ENCODE measurements at regions not wholly inside any gene's neighbourhood (a gene's known extent, or its start where the extent isn't known, plus 50 kb on each side); places are given as distances from the start of the nearest gene placed in this dataset.
"Not testable (repeated sequence)": the region's sequence is repeated elsewhere in the genome, so short reads cannot be mapped to it uniquely, and the experiment has no call there.

DNA sequence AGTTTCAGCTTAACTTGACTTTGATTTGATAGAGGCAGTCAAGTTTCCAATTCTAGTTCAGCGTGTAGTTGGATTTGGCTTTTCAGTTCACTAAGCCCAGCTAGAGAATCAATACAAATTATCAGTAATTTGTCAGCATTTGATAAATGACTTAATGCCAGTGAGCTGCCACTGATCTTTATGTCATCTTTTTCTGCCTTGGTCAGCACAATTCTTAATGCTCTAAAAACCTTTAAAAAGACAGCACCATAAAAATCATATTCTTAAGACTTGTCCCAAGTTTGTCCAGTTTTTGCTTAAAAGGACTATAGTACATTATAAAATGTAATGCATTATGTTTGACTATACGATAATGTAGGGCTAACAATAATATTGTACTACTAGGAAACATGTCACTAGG, 920.5 kb downstream of the LRFN5 start:
- no peak for DNase-seq

DNA sequence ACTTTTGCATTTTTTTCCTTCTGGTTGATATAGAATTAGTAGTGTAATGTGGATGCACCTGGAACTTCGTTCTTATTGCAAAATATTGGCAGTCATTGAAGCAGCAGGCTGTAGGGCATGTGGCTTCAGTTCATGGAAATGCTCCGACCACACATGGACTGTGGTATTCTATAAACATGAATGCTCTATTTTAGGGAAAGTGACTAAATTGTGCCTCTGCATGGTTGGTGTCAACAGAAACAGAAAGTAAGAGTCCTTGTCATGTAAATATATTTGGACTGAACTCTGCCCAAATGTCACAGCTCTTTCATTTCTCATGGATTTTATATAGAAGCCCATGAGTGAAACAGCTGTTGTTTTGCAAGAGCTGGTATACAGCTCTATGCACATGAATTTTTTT, 917.0 kb downstream of the LRFN5 start:
- no peak for DNase-seq

- DNase-seq: no peak
These were observed 911.3 kb downstream of the LRFN5 start for GRCh38 chr14:42517806-42518500.

GRCh38 chr14:42513837-42514236, 907.2 kb downstream of the LRFN5 start:
- no peak for DNase-seq

DNA sequence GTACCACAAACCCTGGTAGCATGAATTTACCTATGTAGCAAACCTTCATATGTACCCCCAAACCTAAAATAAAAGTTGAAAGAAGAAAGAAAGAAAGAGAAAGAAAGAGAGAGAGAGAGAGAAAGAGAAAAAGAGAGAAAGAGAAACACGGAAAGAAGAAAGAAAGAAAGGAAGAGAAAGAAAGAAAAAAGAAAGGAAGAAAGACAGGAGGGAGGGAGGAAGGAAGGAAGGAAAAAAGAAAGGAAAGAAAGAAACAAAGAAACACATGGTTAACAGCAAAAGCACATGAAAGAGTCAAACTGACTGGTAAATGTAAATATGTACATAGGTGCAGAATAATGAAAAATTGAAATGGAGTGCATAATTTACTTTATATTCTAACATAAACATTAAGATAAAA, 903.4 kb downstream of the LRFN5 start:
- no peak for DNase-seq

DNA sequence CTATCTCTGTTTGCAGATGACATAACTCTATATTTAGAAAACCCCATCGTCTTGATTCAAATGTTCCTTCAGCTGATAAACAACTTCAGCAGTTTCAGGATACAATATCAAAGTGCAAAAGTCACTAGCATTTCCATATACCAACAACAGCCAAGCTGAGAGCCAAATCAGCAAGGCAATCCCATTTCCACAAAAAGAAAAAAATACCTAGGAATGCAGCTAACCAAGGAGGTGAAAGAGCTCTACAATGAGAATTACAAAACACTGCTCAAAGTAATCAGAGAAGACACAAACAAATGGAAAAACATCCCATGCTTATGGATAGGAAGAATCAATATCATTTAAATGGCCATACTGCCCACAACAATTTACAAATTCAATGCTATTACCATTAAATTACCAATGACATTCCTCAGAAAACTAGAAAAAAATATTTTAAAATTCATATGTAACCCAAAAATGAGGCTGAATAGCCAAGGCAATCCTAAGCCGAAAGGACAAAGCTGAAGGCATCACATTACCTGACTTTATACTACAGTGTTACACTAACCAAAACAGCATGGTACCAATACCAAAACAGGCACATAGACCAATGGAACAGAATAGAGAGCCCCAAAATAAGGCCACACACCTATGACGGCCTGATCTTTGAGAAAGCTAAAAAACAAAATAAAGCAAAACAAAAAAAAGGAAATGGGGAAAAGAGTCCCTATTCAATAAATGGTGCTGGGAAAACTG, 901.7 kb downstream of the LRFN5 start:
- no peak for DNase-seq

GRCh38 chr14:42504433-42504832, 897.8 kb downstream of the LRFN5 start:
- no peak for DNase-seq

- no peak for DNase-seq
These were observed 892.5 kb downstream of the LRFN5 start for GRCh38 chr14:42499137-42499536.

DNA sequence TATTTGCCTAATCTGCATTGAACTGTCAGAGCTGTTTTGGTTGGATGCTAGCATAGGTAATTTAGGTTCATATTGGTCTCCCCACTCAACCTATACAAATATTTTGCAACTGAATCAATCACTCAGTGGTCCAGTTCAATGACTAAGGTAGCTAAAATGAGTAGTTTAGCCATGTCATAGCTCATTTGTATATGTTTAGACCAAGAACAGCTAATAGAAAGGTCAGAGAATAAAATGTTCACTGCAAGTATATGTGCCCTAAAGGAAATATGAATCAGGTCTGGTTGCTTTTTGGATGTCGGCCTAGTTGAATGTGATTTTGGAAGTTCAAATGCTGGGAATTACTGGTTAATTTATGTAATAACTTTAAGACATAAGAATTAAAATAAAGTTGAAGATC, 883.9 kb downstream of the LRFN5 start:
- DNase-seq: no peak

GRCh38 chr14:42488965-42489364, 882.3 kb downstream of the LRFN5 start:
- no peak for DNase-seq

- not testable (repeated sequence) for DNase-seq
These were observed 875.8 kb downstream of the LRFN5 start for GRCh38 chr14:42482345-42482971.

DNA sequence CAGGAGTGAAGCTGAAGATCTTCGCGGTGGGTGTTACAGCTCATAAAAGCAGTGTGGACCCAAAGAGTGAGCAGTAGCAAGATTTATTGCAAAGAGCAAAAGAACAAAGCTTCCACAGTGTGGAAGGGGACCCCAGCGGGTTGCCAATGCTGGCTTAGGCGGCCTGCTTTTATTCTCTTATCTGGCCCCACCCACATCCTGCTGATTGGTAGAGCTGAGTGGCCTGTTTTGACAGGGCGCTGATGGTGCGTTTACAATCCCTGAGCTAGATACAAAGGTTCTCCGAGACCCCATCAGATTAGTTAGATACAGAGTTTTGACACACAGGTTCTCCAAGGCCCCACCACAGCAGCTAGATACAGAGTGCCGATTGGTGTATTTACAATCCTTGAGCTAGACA, 875.0 kb downstream of the LRFN5 start:
- not testable (repeated sequence) for DNase-seq

GRCh38 chr14:42480255-42480654, 873.6 kb downstream of the LRFN5 start:
- DNase-seq: no peak

DNA sequence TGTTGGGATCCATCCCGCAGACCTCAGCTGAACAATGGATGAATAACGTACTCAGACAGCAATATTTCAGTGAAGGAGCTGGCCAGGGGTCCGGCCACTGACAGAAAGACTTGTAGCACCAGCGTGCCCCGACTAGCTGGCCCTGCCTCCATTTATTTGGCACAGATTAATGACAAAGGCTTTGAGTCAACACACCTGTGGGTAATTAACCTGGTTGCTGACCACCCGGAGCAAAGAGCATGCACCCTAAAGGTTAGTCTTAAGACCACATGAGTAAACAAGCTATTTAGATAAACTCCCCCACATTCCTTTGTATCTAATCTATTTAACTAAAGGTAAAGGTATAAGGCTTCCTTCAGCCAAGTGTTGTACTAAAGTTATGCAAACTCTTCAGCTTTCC, 868.6 kb downstream of the LRFN5 start:
- DNase-seq: no peak

DNA sequence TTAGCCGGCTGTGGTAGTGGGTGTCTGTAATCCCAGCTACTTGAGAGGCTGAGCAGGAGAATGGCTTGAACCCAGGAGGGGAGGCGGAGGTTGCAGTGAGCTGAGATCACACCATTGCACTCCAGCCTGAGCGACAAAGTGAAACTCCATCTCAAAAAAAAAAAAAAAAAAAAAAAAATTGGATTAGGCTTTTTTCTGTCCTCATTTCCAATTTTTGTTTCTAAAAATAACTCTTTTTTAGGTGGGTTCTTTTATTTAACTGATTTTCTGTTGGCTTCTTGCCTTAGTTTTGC, 863.7 kb downstream of the LRFN5 start:
- DNase-seq: no peak

DNA sequence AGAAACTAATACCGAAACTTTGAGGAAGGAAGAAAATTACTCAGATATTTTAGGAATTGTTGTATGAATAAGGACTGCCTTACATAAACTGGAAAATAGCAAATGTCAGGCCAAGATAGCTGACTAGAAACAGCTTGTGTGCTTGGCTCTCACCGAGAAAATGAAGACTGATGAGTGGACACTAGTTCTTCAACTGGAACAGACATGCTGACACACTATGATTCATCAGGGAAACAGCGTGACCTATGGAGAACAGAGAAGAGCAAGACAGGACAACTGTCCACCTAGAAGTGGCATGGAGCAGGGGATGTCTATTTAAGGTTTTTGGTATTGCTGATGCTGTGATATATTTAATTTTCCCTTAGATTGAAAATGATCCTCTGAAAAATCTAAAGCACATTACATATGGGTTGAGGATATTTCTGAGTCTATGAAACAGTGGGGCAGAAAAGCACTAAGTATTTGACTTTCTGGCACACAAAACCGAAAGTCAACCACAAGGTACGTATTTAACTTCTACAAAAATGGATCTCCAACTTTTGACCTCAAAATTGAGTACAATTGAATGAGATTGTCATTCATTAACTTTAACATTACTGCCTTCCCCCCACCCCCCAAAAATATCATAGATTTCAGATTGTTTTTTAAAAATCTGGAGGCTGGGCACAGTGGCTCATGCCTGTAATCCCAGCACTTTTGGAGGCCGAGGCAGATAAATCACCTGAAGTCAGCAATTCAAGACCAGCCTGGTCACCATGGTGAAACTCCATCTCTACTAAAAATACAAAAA, 863.2 kb downstream of the LRFN5 start:
- DNase-seq: no peak

- no peak for DNase-seq
These were observed 854.0 kb downstream of the LRFN5 start for GRCh38 chr14:42460673-42461072.

DNA sequence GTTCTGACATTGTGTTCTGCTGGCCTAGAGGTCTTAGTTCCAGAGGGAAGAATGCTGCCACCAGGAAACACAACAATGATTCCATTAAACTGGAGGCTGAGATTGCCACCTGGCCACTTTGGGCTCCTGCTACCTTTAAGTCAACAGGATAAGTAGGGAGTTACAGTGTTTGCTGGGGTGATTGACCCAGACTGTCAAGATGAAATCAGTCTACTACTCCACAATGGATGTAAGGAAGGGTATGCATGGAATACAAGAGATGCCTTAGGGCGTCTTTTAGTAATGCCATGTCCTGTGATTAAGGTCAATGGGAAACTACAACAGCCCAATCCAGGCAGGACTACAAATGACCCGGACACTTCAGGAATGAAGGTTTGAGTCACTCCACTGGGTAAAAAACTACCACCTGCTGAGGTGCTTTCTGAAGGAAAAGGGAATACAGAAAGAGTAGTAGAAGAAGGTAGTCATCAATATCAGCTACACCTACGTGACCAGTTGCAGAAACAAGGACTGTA, 852.6 kb downstream of the LRFN5 start:
- DNase-seq: no peak

DNA sequence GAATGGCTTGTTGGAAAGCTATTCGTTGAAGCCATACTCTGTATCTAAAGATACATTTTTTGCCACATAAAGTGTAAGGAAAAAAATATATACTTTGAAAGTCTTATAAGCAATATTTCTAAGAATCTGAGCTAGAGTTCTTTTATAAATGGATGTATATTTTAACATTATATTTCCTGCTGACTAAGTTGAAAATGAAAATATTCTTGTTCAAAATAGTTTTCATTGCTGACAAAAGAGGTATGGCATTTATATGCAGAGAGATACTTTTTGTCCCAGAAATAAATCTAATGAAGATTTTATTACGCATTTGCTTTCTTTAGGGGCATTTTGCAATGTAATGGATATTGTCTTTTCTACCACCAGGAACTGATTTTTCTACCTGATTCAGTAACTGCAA, 834.9 kb downstream of the LRFN5 start:
- DNase-seq: no peak

GRCh38 chr14:42437809-42438208, 831.1 kb downstream of the LRFN5 start:
- no peak for DNase-seq

- no peak for DNase-seq
These were observed 822.7 kb downstream of the LRFN5 start for GRCh38 chr14:42429401-42429800.

- DNase-seq: no peak
These were observed 822.3 kb downstream of the LRFN5 start for GRCh38 chr14:42428996-42429395.
